Lung (tissue), 11 donors: ENCODE measurements at regions not wholly inside any gene's neighbourhood (a gene's known extent, or its start where the extent isn't known, plus 50 kb on each side); places are given as distances from the start of the nearest gene placed in this dataset.

Experiments
- ATAC-seq: fragments of 200-7000 bp; cut with Tn5 transposase; one replicate; pipeline ENCODE4 v1.9.1; 2020; ENCODE audit warnings: moderate number of reproducible peaks; ENCODE audit not compliant: insufficient read depth, low FRiP score
- DNase-seq, 3 donors: peaks; one replicate each; pipeline ENCODE4 v3.0.0-alpha.2; 2013 to 2017
- H3K27ac ChIP-seq, 2 donors: one replicate each; pipeline ENCODE4 v1.5.1; 2013; ENCODE audit warnings: mild to moderate bottlenecking in 2 of 2, moderate library complexity in 2 of 2, control low read depth in 1 of 2, inconsistent platforms in 1 of 2, low read depth in 1 of 2, low read length in 1 of 2
- H3K27me3 ChIP-seq, 3 donors: one replicate each; pipeline ENCODE4 v1.5.1; 2013; ENCODE audit warnings: low read length in 2 of 3; ENCODE audit not compliant: control insufficient read depth in 3 of 3, insufficient read depth in 3 of 3
- H3K36me3 ChIP-seq, 4 donors: one replicate each; pipeline ENCODE4 v1.5.1; 2013; ENCODE audit warnings: low read length in 4 of 4, mild to moderate bottlenecking in 1 of 4, moderate library complexity in 1 of 4; ENCODE audit not compliant: control insufficient read depth in 4 of 4, insufficient read depth in 4 of 4
- H3K4me1 ChIP-seq, 5 donors: one replicate each; pipeline ENCODE4 v1.5.1; 2013; ENCODE audit warnings: low read length in 5 of 5, mild to moderate bottlenecking in 2 of 5, moderate library complexity in 1 of 5; ENCODE audit not compliant: control insufficient read depth in 5 of 5, insufficient read depth in 5 of 5
- H3K4me3 ChIP-seq: one replicate; pipeline ENCODE4 v1.5.1; 2013; ENCODE audit warnings: mild to moderate bottlenecking, control low read depth, moderate library complexity
- H3K9ac ChIP-seq, 2 donors: one replicate each; pipeline ENCODE4 v1.5.1; 2013; ENCODE audit warnings: low read length in 2 of 2, control low read depth in 1 of 2; ENCODE audit not compliant: insufficient read depth in 1 of 2
- H3K9me3 ChIP-seq, 4 donors: one replicate each; pipeline ENCODE4 v1.5.1; 2013; ENCODE audit warnings: low read length in 3 of 4, mild to moderate bottlenecking in 1 of 4, moderate library complexity in 1 of 4; ENCODE audit not compliant: control insufficient read depth in 4 of 4, insufficient read depth in 3 of 4
- CTCF ChIP-seq: IDR thresholded peaks from 2 replicates; pipeline ENCODE4 v1.5.1; 2012; ENCODE audit warnings: mild to moderate bottlenecking; ENCODE audit errors: control extremely low read depth, extremely low read depth
- WGBS, 2 donors: extraction: QIAGEN DNeasy Blood & Tissue Kit; methylation state at CpG; one replicate each; pipeline ENCODE4 v1.1.7; 2013; 5-methylcytosine and 5-hydroxymethylcytosine counted together
- donor health status: control.
- donor health status: control.
- donor health status: Bipolar disorder and iron deficiency.
- donor health status: healthy.
- donor health status: DM: yes; HTN: yes; CAD: no.

- TF ChIP-seq CTCF, result no peak
- Histone ChIP-seq H3K4me3 (no peak overlapping the region), H3K27ac (no peak overlapping the region), H3K4me1 (peaks cover 0 to 5% (median 4%) of the 10 kb centered on the region in 5 donors), H3K27me3 (no peaks in the 10 kb centered on the region), H3K9me3 (no peaks in the 10 kb centered on the region), H3K36me3 (no peaks in the 10 kb centered on the region), H3K9ac (no peak overlapping the region)
- WGBS, 2 donors, result 54 to 59% methylated on average over 2 of the region's 2 CpGs
- no peak for ATAC-seq
- no peak for DNase-seq
Measured at GRCh38 chr13:21757763-21758162, 86.9 kb downstream of the FGF9 start.

- Histone ChIP-seq H3K9ac (no peak overlapping the region), H3K27me3 (no peaks in the 10 kb centered on the region), H3K4me1 (peaks cover 0 to 5% (median 2%) of the 10 kb centered on the region in 5 donors), H3K4me3 (no peak overlapping the region), H3K27ac (no peak overlapping the region), H3K9me3 (no peaks in the 10 kb centered on the region), H3K36me3 (no peaks in the 10 kb centered on the region)
- DNase-seq (no peak), ATAC-seq (no peak)
- 70 to 87% methylated on average over 5 of the region's 5 CpGs for WGBS, 2 donors
- no peak for TF ChIP-seq CTCF
Measured at GRCh38 chr13:21758441-21758840, 87.6 kb downstream of the FGF9 start.

GRCh38 chr13:21759463-21759862, 88.6 kb downstream of the FGF9 start:
- 58 to 77% methylated on average over 5 of the region's 5 CpGs for WGBS, 2 donors
- DNase-seq (peak; percentile 33 to 76 (median 50)), ATAC-seq (no peak)
- Histone ChIP-seq H3K36me3 (no peaks in the 10 kb centered on the region), H3K27ac (no peak overlapping the region), H3K4me1 (peaks cover 0 to 5% (median 0%) of the 10 kb centered on the region in 5 donors), H3K9ac (no peak overlapping the region), H3K27me3 (no peaks in the 10 kb centered on the region), H3K9me3 (no peaks in the 10 kb centered on the region), H3K4me3 (no peak overlapping the region)
- no peak for TF ChIP-seq CTCF

- Histone ChIP-seq H3K9me3 (no peaks in the 10 kb centered on the region), H3K27me3 (no peaks in the 10 kb centered on the region), H3K9ac (no peak overlapping the region), H3K27ac (no peak overlapping the region), H3K4me3 (no peak overlapping the region), H3K4me1 (peaks cover 0 to 5% (median 0%) of the 10 kb centered on the region in 5 donors), H3K36me3 (no peaks in the 10 kb centered on the region)
- 62 to 80% methylated on average over 6 of the region's 6 CpGs for WGBS, 2 donors
- DNase-seq (peak in 2 of 3 donors; percentile 21 to 73), ATAC-seq (no peak)
- TF ChIP-seq CTCF, result no peak
Measured at GRCh38 chr13:21759911-21760310, 89.0 kb downstream of the FGF9 start.
